Parathyroid adenoma (tissue), 2 donors: ENCODE measurements at regions not wholly inside any gene's neighbourhood (a gene's known extent, or its start where the extent isn't known, plus 50 kb on each side); places are given as distances from the start of the nearest gene placed in this dataset.

ENCODE experiments used
- H2AFZ ChIP-seq: fragments of 300-600 bp; sonication (generic); one replicate; pipeline ENCODE4 v1.7.0; 2017; ENCODE audit warnings: antibody characterized with exemption, mild to moderate bottlenecking
- H3K27ac ChIP-seq: fragments of 300-600 bp; sonication (generic); one replicate; pipeline ENCODE4 v1.7.0; 2017
- H3K27me3 ChIP-seq: fragments of 300-600 bp; sonication (generic); one replicate; pipeline ENCODE4 v1.7.0; 2017; ENCODE audit warnings: low read length; ENCODE audit not compliant: control insufficient read depth, insufficient read depth
- H3K36me3 ChIP-seq: fragments of 300-600 bp; sonication (generic); one replicate; pipeline ENCODE4 v1.7.0; 2017; ENCODE audit warnings: low read length; ENCODE audit not compliant: control insufficient read depth, insufficient read depth
- H3K4me1 ChIP-seq: fragments of 300-600 bp; sonication (generic); one replicate; pipeline ENCODE4 v1.7.0; 2017; ENCODE audit warnings: control low read depth
- H3K4me2 ChIP-seq: fragments of 300-600 bp; sonication (generic); one replicate; pipeline ENCODE4 v1.7.0; 2017; ENCODE audit warnings: low read length
- H3K4me3 ChIP-seq: fragments of 300-600 bp; sonication (generic); one replicate; pipeline ENCODE4 v1.7.0; 2017; ENCODE audit warnings: low read depth, low read length
- H3K79me2 ChIP-seq: fragments of 300-600 bp; sonication (generic); one replicate; pipeline ENCODE4 v1.7.0; 2017; ENCODE audit warnings: control low read depth
- H3K9ac ChIP-seq: fragments of 300-600 bp; sonication (generic); one replicate; pipeline ENCODE4 v1.7.0; 2017; ENCODE audit warnings: mild to moderate bottlenecking
- H3K9me3 ChIP-seq: fragments of 300-600 bp; sonication (generic); one replicate; pipeline ENCODE4 v1.7.0; 2017; ENCODE audit warnings: low read length; ENCODE audit not compliant: control insufficient read depth
- CTCF ChIP-seq: fragments of 300-600 bp; sonication (generic); IDR thresholded peaks from one replicate; pipeline ENCODE4 v1.7.0; 2017; ENCODE audit warnings: antibody characterized with exemption, mild to moderate bottlenecking
- donor health status: primary hyperparathyroidism.

DNA sequence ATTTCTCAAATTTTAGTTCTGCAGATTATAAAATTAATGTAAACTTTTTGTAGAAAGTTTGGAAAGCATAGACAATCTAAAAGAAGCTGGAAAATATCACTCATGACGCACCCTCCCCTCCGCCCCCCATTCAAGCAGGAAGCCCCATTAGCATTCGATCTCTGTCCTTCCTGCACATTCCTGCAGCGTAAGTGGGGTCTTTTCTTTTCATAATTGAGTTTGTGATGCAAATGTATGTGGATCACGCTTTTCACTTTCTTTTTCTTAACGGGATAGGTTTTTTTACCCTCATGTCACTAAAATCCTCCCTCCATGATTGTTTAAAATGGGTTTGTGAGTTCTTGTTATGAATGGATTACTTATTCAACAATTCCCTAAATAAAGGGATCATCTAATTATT, 181.7 kb upstream of the HDAC4 start:
- Histone ChIP-seq H3K79me2 (no peaks in the 10 kb centered on the region), H3K27ac (no peak overlapping the region), H3K27me3 (no peaks in the 10 kb centered on the region), H3K4me2 (no peak overlapping the region), H3K4me1 (no peaks in the 10 kb centered on the region), H3K4me3 (no peak overlapping the region), H3K9me3 (no peaks in the 10 kb centered on the region), H3K36me3 (no peaks in the 10 kb centered on the region), H2AFZ (no peak overlapping the region), H3K9ac (no peak overlapping the region)
- no peak for TF ChIP-seq CTCF

- Histone ChIP-seq H3K27me3 (no peaks in the 10 kb centered on the region), H3K9ac (no peak overlapping the region), H3K4me2 (no peak overlapping the region), H3K4me1 (no peaks in the 10 kb centered on the region), H2AFZ (no peak overlapping the region), H3K36me3 (no peaks in the 10 kb centered on the region), H3K9me3 (no peaks in the 10 kb centered on the region), H3K79me2 (no peaks in the 10 kb centered on the region), H3K27ac (no peak overlapping the region), H3K4me3 (no peak overlapping the region)
- no peak for TF ChIP-seq CTCF
These were observed 180.6 kb upstream of the HDAC4 start for GRCh38 chr2:239581352-239581901.

DNA sequence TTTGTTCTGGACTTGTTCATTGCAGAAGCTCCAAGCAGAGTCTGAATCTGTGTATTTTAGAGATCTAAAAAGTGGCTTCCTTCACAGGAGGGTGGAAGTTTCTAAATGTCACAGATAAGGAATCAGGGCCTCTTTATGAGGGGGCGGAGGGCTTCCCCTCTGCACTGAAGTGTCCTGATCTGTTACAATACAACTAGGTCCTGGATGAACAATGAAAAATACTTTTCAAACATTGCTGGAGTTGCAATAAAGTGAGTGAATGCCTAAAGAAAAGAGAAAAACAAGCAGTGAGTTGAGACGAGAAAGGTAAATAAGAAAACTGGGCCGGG, 179.3 kb upstream of the HDAC4 start:
- Histone ChIP-seq H3K27me3 (no peaks in the 10 kb centered on the region), H3K9me3 (no peaks in the 10 kb centered on the region), H3K79me2 (no peaks in the 10 kb centered on the region), H3K27ac (no peak overlapping the region), H3K4me1 (no peaks in the 10 kb centered on the region), H2AFZ (no peak overlapping the region), H3K9ac (no peak overlapping the region), H3K36me3 (no peaks in the 10 kb centered on the region), H3K4me2 (no peak overlapping the region), H3K4me3 (no peak overlapping the region)
- no peak for TF ChIP-seq CTCF

GRCh38 chr2:239579524-239580198, 178.8 kb upstream of the HDAC4 start:
- no peak overlapping the region for H3K4me3 ChIP-seq

More at GRCh38 chr2:239579524-239580198, 178.8 kb upstream of the HDAC4 start:
- Histone ChIP-seq H3K4me2 (no peak overlapping the region), H3K79me2 (no peaks in the 10 kb centered on the region), H3K4me1 (no peaks in the 10 kb centered on the region), H3K27me3 (no peaks in the 10 kb centered on the region), H3K9ac (no peak overlapping the region), H3K27ac (no peak overlapping the region), H3K36me3 (no peaks in the 10 kb centered on the region), H2AFZ (no peak overlapping the region), H3K9me3 (no peaks in the 10 kb centered on the region)
- no peak for TF ChIP-seq CTCF
